Caco-2 (cell line): ENCODE measurements at regions not wholly inside any gene's neighbourhood (a gene's known extent, or its start where the extent isn't known, plus 50 kb on each side); places are given as distances from the start of the nearest gene placed in this dataset.
"Not testable (repeated sequence)": the region's sequence is repeated elsewhere in the genome, so short reads cannot be mapped to it uniquely, and the experiment has no call there.

Experiments used
- BruUV-seq: library from RNA; stranded (reverse); fragments of 400-500 nt; replicated peaks from 2 replicates; lab custom pipeline; 2021; lab: Mats Ljungman, UMichigan
- CTCF ChIA-PET: fragments of 300-600 bp; sonication (Branson Sonifier 250); formaldehyde crosslinking; loops from one replicate; lab custom pipeline; 2022; ENCODE audit warnings: antibody characterized with exemption; lab: Charles Lee
- POLR2A ChIA-PET: fragments of 300-600 bp; sonication (Branson Sonifier 250); formaldehyde crosslinking; loops from one replicate; lab custom pipeline; 2022; ENCODE audit warnings: antibody characterized with exemption; lab: Charles Lee
- DNase-seq, 2 experiments: peaks; one replicate each; pipeline versions ENCODE4 v3.0.0 to v3.0.0-alpha.2; 2020 to 2022
- H3K27me3 ChIP-seq: replicated peaks from 2 replicates; pipeline ENCODE4 v1.6.0; 2011; ENCODE audit warnings: low read length; ENCODE audit not compliant: control insufficient read depth, insufficient read depth
- H3K36me3 ChIP-seq: 2 replicates; pipeline ENCODE4 v1.5.1; 2011; ENCODE audit warnings: low read length; ENCODE audit not compliant: control insufficient read depth, insufficient read depth
- H3K4me1 ChIP-seq: fragments of 250-450 bp; sonication (Bioruptor Pico); 2 replicates; pipeline ENCODE4 v1.5.1; 2020; ENCODE audit warnings: mild to moderate bottlenecking
- H3K4me3 ChIP-seq: 2 replicates; pipeline ENCODE4 v1.5.1; 2011; ENCODE audit warnings: low read depth, mild to moderate bottlenecking, control low read depth, low read length
- H3K9me3 ChIP-seq: fragments of 250-450 bp; sonication (Bioruptor Pico); 2 replicates; pipeline ENCODE4 v1.5.1; 2020; ENCODE audit warnings: mild to moderate bottlenecking, moderate library complexity
- H3K27ac Mint-ChIP-seq: one replicate; pipeline ENCODE4 v1.8.0; 2022; ENCODE audit warnings: mixed read lengths; ENCODE audit not compliant: unreplicated experiment
- H3K27me3 Mint-ChIP-seq: one replicate; pipeline ENCODE4 v1.8.0; 2022; ENCODE audit warnings: mixed read lengths; ENCODE audit not compliant: insufficient read depth, unreplicated experiment
- H3K36me3 Mint-ChIP-seq: one replicate; pipeline ENCODE4 v1.8.0; 2022; ENCODE audit warnings: mild to moderate bottlenecking, mixed read lengths; ENCODE audit not compliant: insufficient read depth, unreplicated experiment
- H3K4me1 Mint-ChIP-seq: one replicate; pipeline ENCODE4 v1.8.0; 2022; ENCODE audit warnings: low read depth, mixed read lengths; ENCODE audit not compliant: unreplicated experiment
- H3K4me3 Mint-ChIP-seq: one replicate; pipeline ENCODE4 v1.8.0; 2022; ENCODE audit warnings: mild to moderate bottlenecking, moderate library complexity, mixed read lengths; ENCODE audit not compliant: unreplicated experiment
- H3K9me3 Mint-ChIP-seq: one replicate; pipeline ENCODE4 v1.8.0; 2022; ENCODE audit warnings: mixed read lengths; ENCODE audit not compliant: unreplicated experiment
- CTCF ChIP-seq, 2 experiments: fragments of 200-600 bp in 1 of 2; IDR thresholded peaks; 1 replicate in 1 of 2; 2 replicates in 1 of 2; pipeline versions ENCODE4 v1.5.1 to v1.8.0; 2011 to 2022; ENCODE audit warnings: antibody characterized with exemption in 1 of 2, control low read depth in 1 of 2, inconsistent platforms in 1 of 2, low read depth in 1 of 2, low read length in 1 of 2, mild to moderate bottlenecking in 1 of 2, moderate library complexity in 1 of 2; ENCODE audit not compliant: insufficient read depth in 1 of 2, severe bottlenecking in 1 of 2, unreplicated experiment in 1 of 2
- intact Hi-C: fragments of 100-400 bp; cut with micrococcal nuclease; formaldehyde crosslinking; loops from one replicate; pipeline ENCODE4 v1.10.0; 2022; ENCODE audit not compliant: unreplicated experiment

- peak in 1 of 2 experiments; percentile 48 for DNase-seq
- CTCF ChIA-PET: interaction anchor here (1.1 kb wide), 1 partner anchor 143 kb away, joined by 3 read pairs; no protein-coding TSS in a partner anchor
- H3K4me1 Mint-ChIP-seq: peaks cover 8% of the 10 kb centered on the region
- no peak for TF ChIP-seq CTCF (IDR thresholded peaks at IDR 0.05; ENCODE audit: insufficient read depth in 1 of 2, low read depth in 1 of 2, low read length in 1 of 2, severe bottlenecking in 1 of 2, unreplicated experiment in 1 of 2)
- no TSS peak for BruUV-seq
- POLR2A ChIA-PET: no interaction called here
- peaks cover 15% of the 10 kb centered on the region for H3K4me1 ChIP-seq
- no peaks in the 10 kb centered on the region for H3K9me3 ChIP-seq
- H3K9me3 Mint-ChIP-seq: peaks cover 22% of the 10 kb centered on the region
- no peaks in the 10 kb centered on the region for H3K27me3 ChIP-seq
- H3K4me3 ChIP-seq: no peak overlapping the region
- no peak overlapping the region for H3K27ac Mint-ChIP-seq
- no peaks in the 10 kb centered on the region for H3K36me3 Mint-ChIP-seq
- H3K27me3 Mint-ChIP-seq: no peaks in the 10 kb centered on the region
- H3K4me3 Mint-ChIP-seq: no peak overlapping the region
- H3K36me3 ChIP-seq: no peaks in the 10 kb centered on the region
- intact Hi-C loops: no loop called here
Measured at GRCh38 chr5:52150501-52150900, 637.2 kb upstream of the ITGA1 start.

GRCh38 chr5:52156809-52157208 lies 630.9 kb upstream of the ITGA1 start:
- POLR2A ChIA-PET, CTCF ChIA-PET, H3K27me3 ChIP-seq, H3K9me3 ChIP-seq, H3K27ac Mint-ChIP-seq, BruUV-seq, H3K4me3 Mint-ChIP-seq, intact Hi-C loops, H3K36me3 ChIP-seq, H3K4me3 ChIP-seq, H3K36me3 Mint-ChIP-seq, H3K4me1 ChIP-seq, H3K27me3 Mint-ChIP-seq, DNase-seq, H3K4me1 Mint-ChIP-seq: not testable (repeated sequence)
- peaks cover 40% of the 10 kb centered on the region for H3K9me3 Mint-ChIP-seq

- H3K27me3 Mint-ChIP-seq, H3K4me3 Mint-ChIP-seq, POLR2A ChIA-PET, H3K4me1 Mint-ChIP-seq, H3K27ac Mint-ChIP-seq, intact Hi-C loops, H3K36me3 ChIP-seq, DNase-seq, H3K4me1 ChIP-seq, H3K4me3 ChIP-seq, H3K9me3 ChIP-seq, H3K27me3 ChIP-seq, H3K9me3 Mint-ChIP-seq, H3K36me3 Mint-ChIP-seq, CTCF ChIA-PET, BruUV-seq: not testable (repeated sequence)
Measured at GRCh38 chr5:52165806-52166205, 621.9 kb upstream of the ITGA1 start.

- CTCF ChIA-PET: no interaction called here
- Mint-ChIP-seq H3K36me3 (no peaks in the 10 kb centered on the region), H3K9me3 (no peaks in the 10 kb centered on the region), H3K4me1 (no peaks in the 10 kb centered on the region), H3K27ac (no peak overlapping the region), H3K4me3 (no peak overlapping the region), H3K27me3 (no peaks in the 10 kb centered on the region)
- Histone ChIP-seq H3K27me3 (no peaks in the 10 kb centered on the region), H3K4me3 (no peak overlapping the region), H3K9me3 (no peaks in the 10 kb centered on the region; the same call in 1 of the 2 replicates), H3K36me3 (no peaks in the 10 kb centered on the region), H3K4me1 (no peaks in the 10 kb centered on the region)
- intact Hi-C loops: no loop called here
- no peak for DNase-seq
- no peak for TF ChIP-seq CTCF (IDR thresholded peaks at IDR 0.05; ENCODE audit: insufficient read depth in 1 of 2, low read depth in 1 of 2, low read length in 1 of 2, severe bottlenecking in 1 of 2, unreplicated experiment in 1 of 2)
- BruUV-seq: no TSS peak
- POLR2A ChIA-PET: no interaction called here
Measured at GRCh38 chr5:52173133-52173532, 614.6 kb upstream of the ITGA1 start.
